Epithelial cell of esophagus (primary cell): ENCODE measurements at regions not wholly inside any gene's neighbourhood (a gene's known extent, or its start where the extent isn't known, plus 50 kb on each side); places are given as distances from the start of the nearest gene placed in this dataset.

Experiments
- DNase-seq: peaks from one replicate; pipeline ENCODE4 v3.0.0; 2010; ENCODE audit warnings: low read depth
- H3K4me3 ChIP-seq: 2 replicates; pipeline ENCODE4 v1.5.1; 2011; ENCODE audit warnings: mild to moderate bottlenecking, low read length, control low read depth
- CTCF ChIP-seq: IDR thresholded peaks from 2 replicates; pipeline ENCODE4 v1.5.1; 2011; ENCODE audit warnings: low read depth, mild to moderate bottlenecking, low read length, control low read depth, inconsistent platforms; ENCODE audit not compliant: insufficient read depth; ENCODE audit errors: missing control alignments

GRCh38 chr4:16450724-16451123 is 224.5 kb upstream of the TAPT1 start:
- H3K4me3 ChIP-seq, result no peak overlapping the region
- no peak for TF ChIP-seq CTCF
- no peak for DNase-seq

GRCh38 chr4:16450031-16450430 is 223.8 kb upstream of the TAPT1 start:
- no peak for DNase-seq
- no peak overlapping the region for H3K4me3 ChIP-seq
- no peak for TF ChIP-seq CTCF

GRCh38 chr4:16449406-16449805 is 223.1 kb upstream of the TAPT1 start:
- no peak for DNase-seq
- no peak for TF ChIP-seq CTCF
- no peak overlapping the region for H3K4me3 ChIP-seq

GRCh38 chr4:16448241-16448840 is 222.1 kb upstream of the TAPT1 start:
- no peak overlapping the region for H3K4me3 ChIP-seq
- no peak for TF ChIP-seq CTCF
- DNase-seq, result no peak

GRCh38 chr4:16443504-16444088 is 217.3 kb upstream of the TAPT1 start:
- H3K4me3 ChIP-seq, result no peak overlapping the region
- peak; percentile 53 for DNase-seq
- TF ChIP-seq CTCF, result peak; percentile 63

GRCh38 chr4:16442296-16442695 is 216.0 kb upstream of the TAPT1 start:
- no peak for DNase-seq
- no peak for TF ChIP-seq CTCF
- H3K4me3 ChIP-seq, result no peak overlapping the region

- no peak for TF ChIP-seq CTCF
- no peak for DNase-seq
Observed at GRCh38 chr4:16439768-16440167, 213.5 kb upstream of the TAPT1 start.

More at GRCh38 chr4:16439768-16440167, 213.5 kb upstream of the TAPT1 start:
- no peak overlapping the region for H3K4me3 ChIP-seq
